ENCODE measurements at regions not wholly inside any gene's neighbourhood (a gene's known extent, or its start where the extent isn't known, plus 50 kb on each side); places are given as distances from the start of the nearest gene placed in this dataset.

- TF ChIP-seq, protein P1, sequence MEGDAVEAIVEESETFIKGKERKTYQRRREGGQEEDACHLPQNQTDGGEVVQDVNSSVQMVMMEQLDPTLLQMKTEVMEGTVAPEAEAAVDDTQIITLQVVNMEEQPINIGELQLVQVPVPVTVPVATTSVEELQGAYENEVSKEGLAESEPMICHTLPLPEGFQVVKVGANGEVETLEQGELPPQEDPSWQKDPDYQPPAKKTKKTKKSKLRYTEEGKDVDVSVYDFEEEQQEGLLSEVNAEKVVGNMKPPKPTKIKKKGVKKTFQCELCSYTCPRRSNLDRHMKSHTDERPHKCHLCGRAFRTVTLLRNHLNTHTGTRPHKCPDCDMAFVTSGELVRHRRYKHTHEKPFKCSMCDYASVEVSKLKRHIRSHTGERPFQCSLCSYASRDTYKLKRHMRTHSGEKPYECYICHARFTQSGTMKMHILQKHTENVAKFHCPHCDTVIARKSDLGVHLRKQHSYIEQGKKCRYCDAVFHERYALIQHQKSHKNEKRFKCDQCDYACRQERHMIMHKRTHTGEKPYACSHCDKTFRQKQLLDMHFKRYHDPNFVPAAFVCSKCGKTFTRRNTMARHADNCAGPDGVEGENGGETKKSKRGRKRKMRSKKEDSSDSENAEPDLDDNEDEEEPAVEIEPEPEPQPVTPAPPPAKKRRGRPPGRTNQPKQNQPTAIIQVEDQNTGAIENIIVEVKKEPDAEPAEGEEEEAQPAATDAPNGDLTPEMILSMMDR (IDR thresholded peaks at IDR 0.05; ENCODE audit: low read depth, low read length, missing control alignments), result no peak
- in situ Hi-C loops (cut with HindIII; ENCODE audit: low sequenced_read_pairs), result no loop called here
- no peak for DNase-seq (ENCODE audit: low read depth)
- no peak overlapping the region for H3K4me3 ChIP-seq (ENCODE audit: low read depth, low read length)
Measured at GRCh38 chr4:155491336-155492120, 114.8 kb upstream of the MAP9 start.

DNA sequence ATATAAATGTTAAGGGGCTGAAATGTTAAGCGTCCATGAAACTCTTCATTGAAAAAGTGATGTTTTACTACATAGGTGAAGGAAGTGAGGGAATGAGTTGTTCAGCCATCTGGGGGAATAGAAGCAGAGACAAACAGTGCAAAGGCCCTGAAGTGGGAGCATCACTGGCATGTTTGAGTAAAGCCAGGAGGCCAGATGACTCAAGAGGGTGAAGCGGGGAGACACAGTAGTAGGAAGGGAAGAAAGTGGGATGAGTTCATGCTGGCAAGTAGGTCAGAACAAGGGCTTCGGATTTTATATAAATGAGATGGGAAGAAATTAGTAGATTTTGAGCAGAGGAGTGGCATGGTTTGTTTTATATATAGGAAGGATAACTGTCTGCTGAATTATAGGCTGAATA lies 112.5 kb upstream of the MAP9 start:
- in situ Hi-C loops (cut with HindIII; ENCODE audit: low sequenced_read_pairs), result no loop called here

DNA sequence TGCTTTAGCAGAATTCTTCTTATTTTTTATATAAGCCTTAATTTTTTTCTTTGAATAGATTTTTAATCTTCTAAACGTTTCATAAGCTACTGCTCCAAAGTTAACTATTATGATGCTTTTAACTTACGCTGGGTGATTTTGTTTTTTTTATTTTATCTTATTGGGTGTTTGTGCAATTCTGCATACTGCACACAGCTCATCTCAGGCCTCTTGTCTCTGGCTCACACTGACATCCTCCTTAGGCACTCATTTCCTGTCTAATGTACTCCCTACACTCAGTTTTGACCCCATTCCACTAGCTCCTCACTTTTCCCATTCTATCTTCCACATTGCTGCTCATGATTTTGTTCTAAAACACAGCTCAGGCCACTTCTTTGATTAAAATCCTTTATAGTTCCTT lies 111.9 kb upstream of the MAP9 start:
- no peak overlapping the region for H3K4me3 ChIP-seq (ENCODE audit: low read depth, low read length)
- no peak for DNase-seq (ENCODE audit: low read depth)
- TF ChIP-seq, protein P1 (IDR thresholded peaks at IDR 0.05; ENCODE audit: low read depth, low read length, missing control alignments), result no peak
- in situ Hi-C loops (cut with HindIII; ENCODE audit: low sequenced_read_pairs), result no loop called here

More for the DNA sequence above, 112.5 kb upstream of the MAP9 start:
- no peak for DNase-seq (ENCODE audit: low read depth)
- no peak overlapping the region for H3K4me3 ChIP-seq (ENCODE audit: low read depth, low read length)
- TF ChIP-seq, protein P1 (IDR thresholded peaks at IDR 0.05; ENCODE audit: low read depth, low read length, missing control alignments), result no peak

- in situ Hi-C loops (cut with HindIII; ENCODE audit: low sequenced_read_pairs), result no loop called here
- DNase-seq (ENCODE audit: low read depth), result no peak
- H3K4me3 ChIP-seq (ENCODE audit: low read depth, low read length), result no peak overlapping the region
- TF ChIP-seq, protein P1 (IDR thresholded peaks at IDR 0.05; ENCODE audit: low read depth, low read length, missing control alignments), result no peak
Measured at GRCh38 chr4:155487210-155487609, 110.4 kb upstream of the MAP9 start.

GRCh38 chr4:155481150-155481549 lies 104.4 kb upstream of the MAP9 start:
- DNase-seq (ENCODE audit: low read depth), result no peak
- H3K4me3 ChIP-seq (ENCODE audit: low read depth, low read length), result no peak overlapping the region
- in situ Hi-C loops (cut with HindIII; ENCODE audit: low sequenced_read_pairs), result no loop called here
- TF ChIP-seq, protein P1 (IDR thresholded peaks at IDR 0.05; ENCODE audit: low read depth, low read length, missing control alignments), result no peak

DNA sequence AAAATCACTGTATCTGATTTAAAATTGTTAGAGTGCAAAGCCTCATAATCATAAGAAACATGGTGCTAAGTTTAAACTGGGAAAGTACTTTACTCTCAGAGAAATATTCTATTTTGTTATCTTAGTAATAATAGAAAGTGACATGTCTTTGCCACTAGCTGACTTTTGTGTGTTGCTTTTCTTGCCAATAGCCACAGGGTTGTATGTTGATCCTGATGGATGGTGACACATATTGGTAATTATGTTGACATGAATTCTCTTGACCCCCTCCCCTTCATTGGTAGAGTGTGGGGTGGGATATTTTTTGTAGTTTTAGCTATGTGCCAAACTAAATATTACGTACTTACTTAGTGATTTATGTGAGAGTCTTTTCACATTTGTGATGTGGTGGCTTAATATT lies 103.1 kb upstream of the MAP9 start:
- TF ChIP-seq, protein P1 (IDR thresholded peaks at IDR 0.05; ENCODE audit: low read depth, low read length, missing control alignments), result no peak
- DNase-seq (ENCODE audit: low read depth), result no peak
- in situ Hi-C loops (cut with HindIII; ENCODE audit: low sequenced_read_pairs), result no loop called here
- H3K4me3 ChIP-seq (ENCODE audit: low read depth, low read length), result no peak overlapping the region
